NCI-H524 (cell line): ENCODE measurements at regions not wholly inside any gene's neighbourhood (a gene's known extent, or its start where the extent isn't known, plus 50 kb on each side); places are given as distances from the start of the nearest gene placed in this dataset.

Experiments
- DNase-seq, 2 experiments: peaks; one replicate each; lab custom pipeline; 2025; lab: John Stamatoyannopoulos, UW

- DNase-seq: no peak
Observed at GRCh38 chr3:46146548-46146947, 61.6 kb downstream of the CCR1 start.

- no peak for DNase-seq
Observed at GRCh38 chr3:46146021-46146420, 62.1 kb downstream of the CCR1 start.

DNA sequence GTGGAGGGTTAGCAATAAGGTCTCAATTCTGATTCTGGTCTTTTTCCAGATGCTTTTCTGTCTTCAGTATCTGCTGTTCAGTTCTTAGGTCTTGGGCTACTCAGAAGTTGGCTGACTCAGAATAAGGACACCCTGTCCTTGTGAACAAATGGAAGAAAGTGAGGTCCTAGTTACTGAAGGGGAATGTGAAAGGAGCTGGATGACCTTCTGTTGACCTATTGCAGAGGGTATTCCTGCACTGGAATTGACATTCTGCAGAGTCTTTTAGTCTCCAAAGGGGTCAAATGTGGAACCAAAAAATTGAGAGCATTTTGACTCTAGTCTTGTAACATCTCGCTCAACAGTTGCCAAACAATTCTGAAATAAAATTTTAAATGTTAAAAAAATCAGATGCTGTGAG is 63.0 kb downstream of the CCR1 start:
- DNase-seq: no peak

- no peak for DNase-seq
Observed at GRCh38 chr3:46143951-46144473, 64.1 kb downstream of the CCR1 start.

- DNase-seq: no peak
Observed at GRCh38 chr3:46141813-46142212, 66.3 kb downstream of the CCR1 start.

DNA sequence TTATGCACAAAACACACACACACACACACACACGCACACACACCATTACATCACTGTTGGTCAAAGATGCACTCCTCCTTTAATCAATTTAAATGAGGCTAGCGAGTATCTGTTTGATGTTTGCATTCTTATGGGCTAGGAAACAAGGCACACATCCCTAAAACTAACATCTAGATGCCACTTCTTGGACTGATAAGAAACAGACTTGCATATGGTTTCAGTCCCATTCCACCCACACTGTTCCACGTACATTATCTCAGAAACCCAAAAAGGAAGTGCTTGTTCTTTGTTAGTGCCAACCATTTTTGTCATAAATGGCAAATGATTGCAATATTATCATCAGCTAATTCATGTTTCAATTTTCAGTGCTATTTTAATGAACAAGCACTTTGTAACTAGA is 69.5 kb downstream of the CCR1 start:
- DNase-seq: no peak

DNA sequence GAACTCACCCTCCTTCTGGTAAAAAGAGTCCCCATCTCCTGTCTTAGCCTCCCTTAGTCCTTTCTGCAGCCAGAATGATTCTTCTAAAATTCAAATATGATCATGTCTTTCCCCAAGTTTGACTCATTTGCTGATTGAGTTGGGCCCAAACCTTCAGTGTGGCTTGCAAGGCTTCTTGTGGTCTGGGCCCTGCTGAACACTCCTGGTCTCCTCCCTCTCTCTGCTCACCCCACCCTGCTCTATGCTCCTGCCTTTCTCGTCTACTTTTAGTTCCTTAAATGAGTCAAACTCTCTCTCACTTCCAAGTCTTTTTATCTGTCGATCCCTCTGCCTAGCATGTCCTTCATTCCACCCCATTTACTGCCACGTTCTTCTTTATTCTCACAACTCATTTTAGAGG is 72.6 kb downstream of the CCR1 start:
- DNase-seq: no peak

DNA sequence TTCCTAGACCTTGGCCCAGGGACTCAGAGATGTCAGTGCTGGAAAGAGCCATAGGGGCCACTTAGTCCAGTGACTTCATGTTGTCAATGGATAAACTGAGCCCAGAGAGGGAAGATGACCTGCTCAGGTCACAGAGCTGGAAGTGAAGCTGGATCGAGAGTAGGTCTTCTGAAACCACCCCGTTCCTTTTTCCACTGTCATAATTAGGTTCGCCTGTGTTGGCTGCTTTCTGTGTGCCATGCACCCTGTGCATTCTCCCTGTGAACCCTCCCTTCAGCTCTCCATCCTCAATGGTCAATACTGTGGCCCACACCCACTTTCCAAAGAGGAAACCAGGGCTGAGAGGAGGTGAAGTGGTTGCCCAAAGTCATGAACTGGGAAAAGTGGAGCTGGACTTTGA is 74.8 kb downstream of the CCR1 start:
- DNase-seq: no peak

GRCh38 chr3:46132565-46132964 is 75.5 kb downstream of the CCR1 start:
- DNase-seq: no peak

DNA sequence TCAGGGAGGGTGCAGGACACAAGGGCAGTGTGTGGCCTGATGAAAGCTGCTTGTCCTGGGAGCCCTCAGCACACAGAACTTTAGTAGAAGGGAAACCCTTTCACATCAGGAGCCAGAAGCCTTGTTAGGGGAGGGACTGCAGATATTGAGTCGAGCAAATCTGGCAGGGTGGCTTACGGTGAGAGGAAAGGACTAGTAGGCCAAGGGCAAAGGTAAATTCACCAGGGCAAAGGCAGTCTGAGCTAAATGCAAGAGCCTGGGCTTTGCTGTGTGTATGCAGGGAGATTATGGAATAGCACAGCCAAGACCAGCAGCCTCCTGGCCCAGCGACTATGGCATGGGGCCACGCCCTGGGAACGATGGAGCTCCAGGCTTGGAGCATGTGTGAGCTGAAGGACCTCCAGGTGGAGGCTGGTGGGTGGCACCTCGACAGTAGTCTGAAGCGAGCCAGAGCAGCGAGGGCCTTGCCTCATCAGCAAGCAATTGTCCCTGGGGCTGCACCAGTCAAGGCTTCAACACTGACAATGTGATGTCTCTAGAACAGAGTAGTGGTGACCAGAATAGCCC is 76.1 kb downstream of the CCR1 start:
- DNase-seq: no peak

DNA sequence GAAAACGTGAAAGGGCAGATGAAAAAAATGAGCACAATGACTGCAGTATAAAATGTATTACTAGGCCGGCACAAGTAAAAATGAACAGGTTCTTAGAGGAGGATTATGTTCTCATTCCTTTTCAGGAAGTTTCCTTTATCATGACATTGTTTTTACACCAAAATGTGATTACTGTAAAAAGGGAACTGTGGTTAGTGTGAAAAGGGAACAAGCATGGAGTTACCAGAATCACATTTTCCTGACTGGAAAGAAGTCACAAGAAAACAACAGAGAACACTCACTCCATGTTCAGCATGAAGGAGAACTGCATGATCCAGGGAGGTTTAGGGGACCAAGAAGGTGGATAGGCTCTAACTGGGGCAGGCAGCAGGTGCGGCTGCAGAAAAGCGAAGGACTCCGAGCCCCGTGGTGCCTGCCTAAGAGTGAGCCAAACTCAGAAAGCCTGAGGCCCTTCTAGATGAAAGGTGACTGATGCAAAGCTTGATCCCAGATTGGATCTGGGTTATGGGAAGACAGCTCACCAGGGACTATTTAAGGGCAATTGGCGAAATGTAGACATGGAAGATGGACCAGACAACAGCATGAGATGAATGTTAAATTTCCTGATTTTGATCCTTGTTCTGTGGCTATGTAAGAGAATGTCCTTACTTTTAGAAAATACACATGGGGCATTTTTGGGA is 77.3 kb downstream of the CCR1 start:
- DNase-seq: no peak

DNA sequence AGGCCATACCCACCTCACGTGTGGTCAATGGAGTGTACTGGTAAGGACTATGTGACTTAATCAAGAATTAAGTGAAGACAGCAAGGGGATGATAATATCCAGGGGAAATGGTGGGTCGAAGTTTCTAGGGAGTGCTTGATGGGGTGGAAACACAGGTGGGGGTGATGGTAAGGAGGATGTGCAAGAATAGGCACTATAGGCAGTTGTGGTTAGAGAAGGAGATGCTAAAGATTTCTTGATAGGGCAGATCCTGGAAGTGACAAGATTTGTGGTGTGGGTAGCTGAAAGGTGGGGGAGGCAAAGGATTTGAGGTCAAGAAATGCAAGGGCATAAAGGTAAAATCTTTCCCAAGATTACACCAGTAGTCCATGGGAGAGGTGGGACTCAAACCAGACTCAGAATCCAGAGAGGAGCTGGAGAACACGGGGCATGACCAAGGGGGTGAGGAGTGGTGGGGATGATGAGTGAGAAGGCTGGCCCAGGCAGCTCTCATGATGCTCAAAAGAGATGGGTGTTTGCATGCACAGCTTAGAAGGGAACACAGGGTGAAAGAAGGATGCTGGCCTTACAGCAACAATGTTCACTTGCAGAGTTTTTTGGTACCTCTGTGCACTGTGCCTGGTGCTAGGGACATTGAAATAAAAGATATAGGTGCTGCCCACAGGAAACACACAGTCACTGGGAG is 78.4 kb downstream of the CCR1 start:
- no peak for DNase-seq

DNA sequence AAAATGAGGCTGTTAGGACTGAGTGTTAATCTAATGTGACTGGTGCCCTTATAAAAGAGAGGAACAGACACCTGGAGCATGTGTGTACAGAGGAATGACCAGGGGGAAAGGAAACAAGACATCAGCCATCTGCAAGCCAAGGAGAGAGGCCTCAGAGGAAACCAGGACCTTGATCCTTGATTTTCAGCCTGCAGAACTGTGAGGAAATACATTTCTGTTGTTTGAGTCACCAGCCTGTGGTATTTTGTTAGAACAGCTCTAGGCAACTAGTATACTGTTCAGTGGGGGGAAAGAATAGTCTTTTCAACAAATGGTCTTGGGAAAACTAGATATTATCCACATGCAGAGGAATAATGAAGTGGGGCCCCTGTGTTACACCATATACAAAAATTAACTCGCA is 80.6 kb downstream of the CCR1 start:
- DNase-seq: no peak

GRCh38 chr3:46124216-46125177 is 83.6 kb downstream of the CCR1 start:
- no peak for DNase-seq

DNA sequence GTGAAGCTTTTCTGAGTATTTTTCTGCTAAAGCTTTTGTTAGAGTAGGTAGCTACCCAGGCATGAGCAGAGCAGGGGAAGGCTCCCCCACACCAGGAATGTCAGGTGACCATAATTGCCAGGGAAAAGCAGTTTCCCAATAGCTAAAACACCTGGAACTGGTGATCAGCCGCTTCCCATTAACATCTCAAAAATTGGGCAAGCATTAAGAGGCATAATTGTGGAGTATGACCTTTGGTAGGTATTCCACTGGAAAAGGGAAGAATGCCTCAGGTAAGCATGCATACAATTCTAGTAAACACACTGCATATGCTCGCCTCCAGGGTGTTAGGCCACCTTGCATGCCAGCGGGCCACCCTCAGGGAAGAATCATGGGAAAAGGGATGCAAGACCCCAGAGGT is 84.5 kb downstream of the CCR1 start:
- no peak for DNase-seq

DNA sequence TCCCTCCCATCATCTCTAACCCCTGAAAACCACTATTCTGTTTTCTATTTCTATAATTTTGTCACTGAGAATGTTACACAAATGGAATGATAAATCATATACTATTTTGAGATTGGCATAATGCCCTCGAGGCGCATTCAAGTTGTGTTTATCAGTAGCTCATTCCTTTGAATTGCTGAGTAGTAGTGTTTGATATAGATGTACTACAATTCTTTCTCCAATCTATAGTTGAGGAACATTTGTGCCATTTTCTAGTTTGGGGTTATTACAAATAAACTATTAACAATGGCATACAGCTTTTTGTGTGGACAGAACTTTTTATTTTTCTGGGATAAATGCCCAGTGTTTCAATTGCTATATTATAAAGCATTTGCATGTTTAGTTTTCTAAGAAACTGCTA is 86.0 kb downstream of the CCR1 start:
- DNase-seq: no peak

- no peak for DNase-seq
Observed at GRCh38 chr3:46120983-46121382, 87.1 kb downstream of the CCR1 start.

DNA sequence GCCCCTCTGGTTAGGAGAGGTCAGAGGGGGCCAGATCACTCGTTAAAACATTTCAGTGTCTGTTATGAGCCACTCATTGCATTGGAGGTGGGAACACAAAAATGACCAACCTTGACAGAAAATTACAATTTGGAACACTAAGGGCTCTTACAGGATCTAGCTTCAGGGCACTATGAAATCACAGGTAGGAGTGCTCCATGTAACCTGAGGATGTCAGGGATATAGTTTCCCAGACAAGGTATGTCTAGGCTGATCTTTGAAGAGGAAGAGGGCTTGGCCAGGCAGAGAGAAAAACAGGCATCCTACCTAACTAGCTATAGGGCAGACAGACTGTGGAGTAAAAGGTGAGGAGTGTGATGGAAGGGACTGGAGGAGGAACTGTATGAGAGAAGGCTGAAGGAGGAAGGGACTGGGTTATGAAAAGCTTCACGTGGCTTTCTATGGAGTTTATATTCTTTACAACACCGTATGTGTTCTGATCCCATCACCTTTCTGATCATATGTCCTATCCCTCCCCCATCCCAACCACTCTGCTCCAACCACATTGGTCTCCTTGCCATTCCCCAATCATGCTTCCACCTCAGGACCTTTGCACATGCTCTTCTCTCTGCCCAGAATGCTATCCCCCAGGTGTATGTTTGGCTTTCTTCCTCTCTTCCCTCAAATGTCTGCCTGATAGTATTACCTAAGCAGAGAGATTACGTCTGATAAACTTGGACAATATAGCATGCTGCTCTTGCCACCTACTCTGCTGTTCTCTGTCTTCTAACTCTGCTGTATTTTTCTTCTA is 88.2 kb downstream of the CCR1 start:
- DNase-seq: no peak

DNA sequence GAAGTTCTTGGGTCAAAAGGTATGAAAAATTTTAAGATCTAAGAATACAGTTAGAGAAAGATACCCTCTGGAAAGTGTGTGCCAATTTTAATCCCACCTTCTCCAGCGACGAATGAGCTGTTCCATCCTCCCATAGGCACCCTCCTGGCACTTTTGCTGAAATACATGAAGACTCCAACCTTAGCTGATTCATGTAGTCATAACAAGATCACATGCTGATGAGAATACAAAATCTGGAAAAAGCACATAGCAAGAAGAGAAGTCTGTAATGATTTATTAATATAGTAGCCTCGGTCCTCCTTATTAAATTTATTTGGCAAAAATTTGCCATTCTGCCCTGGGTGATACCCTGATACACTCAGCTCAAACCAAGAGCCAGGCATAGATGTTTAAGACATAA is 88.9 kb downstream of the CCR1 start:
- DNase-seq: no peak

DNA sequence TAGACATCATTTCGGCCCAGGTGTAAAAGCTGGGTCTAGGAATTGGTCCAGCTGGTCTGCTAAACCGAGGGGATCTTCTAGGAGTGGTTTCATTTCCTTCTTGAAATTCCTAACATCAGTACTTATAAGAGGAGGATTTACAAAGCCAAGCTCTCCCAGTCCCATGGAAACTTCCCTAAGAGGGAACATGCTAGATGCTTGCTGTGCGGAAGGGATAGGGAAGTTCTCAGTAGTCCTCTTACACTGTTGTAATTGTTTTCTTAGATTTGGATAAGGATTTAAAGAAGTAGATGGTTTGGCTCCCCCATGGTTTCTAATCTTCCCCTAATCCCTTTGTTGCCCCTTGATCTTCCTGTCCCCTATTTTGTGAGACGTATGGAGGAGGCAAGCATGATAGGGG is 89.7 kb upstream of the XCR1 start:
- no peak for DNase-seq

GRCh38 chr3:46114323-46114988 is 87.2 kb upstream of the XCR1 start:
- DNase-seq: no peak
